ENCODE measurements at regions not wholly inside any gene's neighbourhood (a gene's known extent, or its start where the extent isn't known, plus 50 kb on each side); places are given as distances from the start of the nearest gene placed in this dataset.

DNA sequence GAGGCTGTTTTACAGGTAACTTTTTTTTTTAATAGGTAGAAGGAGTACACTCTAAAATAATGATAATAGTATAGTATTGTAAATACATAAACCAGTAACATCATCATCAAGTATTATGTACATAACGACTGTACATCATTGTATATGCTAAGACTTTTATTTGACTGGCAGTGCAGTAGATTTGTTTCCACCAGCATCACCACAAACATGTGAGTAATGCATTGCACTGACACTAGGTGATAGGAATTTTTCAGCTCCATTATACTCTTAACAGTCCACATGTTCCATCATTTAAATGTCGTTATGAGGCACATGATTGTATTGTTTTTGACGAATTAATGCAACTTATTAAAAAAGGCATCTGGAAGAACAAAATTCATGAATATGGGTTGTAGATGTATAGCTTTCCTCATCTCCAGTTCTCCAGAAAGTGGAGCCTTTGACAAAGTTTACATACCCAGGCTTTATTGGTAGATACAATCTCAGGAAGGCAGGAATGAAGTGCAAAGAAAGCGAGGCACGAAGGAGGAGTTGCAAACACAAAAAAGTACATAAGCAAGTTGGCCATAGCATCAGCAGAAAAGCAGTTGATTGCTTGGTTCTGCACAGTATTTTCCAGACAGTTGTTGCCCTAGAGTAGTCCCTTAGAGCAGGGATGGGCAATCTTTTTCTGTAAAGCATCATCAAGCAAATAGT is 336.9 kb upstream of the NR3C2 start:
- TF ChIP-seq, protein P1, sequence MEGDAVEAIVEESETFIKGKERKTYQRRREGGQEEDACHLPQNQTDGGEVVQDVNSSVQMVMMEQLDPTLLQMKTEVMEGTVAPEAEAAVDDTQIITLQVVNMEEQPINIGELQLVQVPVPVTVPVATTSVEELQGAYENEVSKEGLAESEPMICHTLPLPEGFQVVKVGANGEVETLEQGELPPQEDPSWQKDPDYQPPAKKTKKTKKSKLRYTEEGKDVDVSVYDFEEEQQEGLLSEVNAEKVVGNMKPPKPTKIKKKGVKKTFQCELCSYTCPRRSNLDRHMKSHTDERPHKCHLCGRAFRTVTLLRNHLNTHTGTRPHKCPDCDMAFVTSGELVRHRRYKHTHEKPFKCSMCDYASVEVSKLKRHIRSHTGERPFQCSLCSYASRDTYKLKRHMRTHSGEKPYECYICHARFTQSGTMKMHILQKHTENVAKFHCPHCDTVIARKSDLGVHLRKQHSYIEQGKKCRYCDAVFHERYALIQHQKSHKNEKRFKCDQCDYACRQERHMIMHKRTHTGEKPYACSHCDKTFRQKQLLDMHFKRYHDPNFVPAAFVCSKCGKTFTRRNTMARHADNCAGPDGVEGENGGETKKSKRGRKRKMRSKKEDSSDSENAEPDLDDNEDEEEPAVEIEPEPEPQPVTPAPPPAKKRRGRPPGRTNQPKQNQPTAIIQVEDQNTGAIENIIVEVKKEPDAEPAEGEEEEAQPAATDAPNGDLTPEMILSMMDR (IDR thresholded peaks at IDR 0.05; ENCODE audit: low read depth, low read length) = no peak
- no peak for TF ChIP-seq EZH2phosphoT487 (IDR thresholded peaks at IDR 0.05; ENCODE audit: low read depth)

Measured in OCI-LY3 (cell line).